ENCODE measurements at regions not wholly inside any gene's neighbourhood (a gene's known extent, or its start where the extent isn't known, plus 50 kb on each side); places are given as distances from the start of the nearest gene placed in this dataset.

DNA sequence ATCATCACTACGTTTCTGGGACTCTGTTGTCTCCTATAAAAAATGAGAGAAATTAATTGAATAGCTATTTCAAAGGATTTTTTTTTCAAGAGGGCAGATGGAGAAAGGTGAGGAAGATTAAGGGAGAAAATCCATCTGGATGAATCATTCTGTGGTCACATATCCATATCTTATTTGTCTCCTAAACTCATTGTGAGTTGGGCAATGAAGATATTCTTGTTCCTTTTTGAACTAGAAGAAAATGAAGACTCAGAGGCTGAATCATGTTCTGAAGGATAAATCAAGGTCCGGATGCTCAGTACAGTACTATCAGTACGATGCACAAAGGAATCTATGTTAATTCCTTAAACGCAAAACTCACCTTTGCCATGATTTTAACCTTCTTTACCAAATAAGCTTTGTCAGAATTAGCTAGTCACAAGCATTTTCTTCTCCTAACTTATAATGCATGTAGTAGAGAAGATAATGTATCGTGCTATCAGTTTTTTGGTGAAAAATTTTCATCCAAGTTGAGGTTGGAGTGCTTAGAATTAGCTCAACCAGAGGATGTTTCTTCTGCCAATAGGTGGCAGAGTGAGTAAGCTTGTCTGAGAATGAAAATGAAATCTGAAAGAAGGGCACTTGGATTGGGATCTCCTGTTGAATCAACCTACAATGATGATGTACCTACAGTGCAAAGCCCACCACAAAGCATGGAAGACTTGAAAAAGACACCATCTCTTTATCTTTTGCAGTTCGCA is 446.9 kb downstream of the KIF20B start:
- H3K27ac ChIP-seq (ENCODE audit: low read depth, low read length): no peak overlapping the region
- H3K4me3 ChIP-seq (ENCODE audit: insufficient read depth, low read depth, low read length): no peak overlapping the region
- H3K27me3 ChIP-seq (ENCODE audit: insufficient read depth, low read length): no peaks in the 10 kb centered on the region
- H2AFZ ChIP-seq (ENCODE audit: low read depth, low read length): no peak overlapping the region
- peaks cover 8% of the 10 kb centered on the region for H3K4me1 ChIP-seq (ENCODE audit: insufficient read depth, low read length)
- Mint-ChIP-seq H3K4me1 (ENCODE audit: low read depth, unreplicated experiment) (no peaks in the 10 kb centered on the region), H3K36me3 (ENCODE audit: low read depth, unreplicated experiment) (no peaks in the 10 kb centered on the region), H3K27ac (ENCODE audit: unreplicated experiment) (no peak overlapping the region), H3K4me3 (ENCODE audit: unreplicated experiment) (no peak overlapping the region), H3K27me3 (ENCODE audit: low read depth, unreplicated experiment) (no peaks in the 10 kb centered on the region), H3K9me3 (ENCODE audit: unreplicated experiment) (no peaks in the 10 kb centered on the region)
- H3K9ac ChIP-seq (ENCODE audit: low read length): no peak overlapping the region
- H3K36me3 ChIP-seq (ENCODE audit: insufficient read depth, low read length): no peaks in the 10 kb centered on the region
- H3K9me3 ChIP-seq (ENCODE audit: insufficient read depth, low read depth, low read length): no peaks in the 10 kb centered on the region
- FAIRE-seq (no peak), DNase-seq (ENCODE audit: low read depth) (peak; percentile 86)
- TF ChIP-seq EZH2 (IDR thresholded peaks at IDR 0.05; ENCODE audit: insufficient read depth, low read length): no peak
- TF ChIP-seq, protein P1, sequence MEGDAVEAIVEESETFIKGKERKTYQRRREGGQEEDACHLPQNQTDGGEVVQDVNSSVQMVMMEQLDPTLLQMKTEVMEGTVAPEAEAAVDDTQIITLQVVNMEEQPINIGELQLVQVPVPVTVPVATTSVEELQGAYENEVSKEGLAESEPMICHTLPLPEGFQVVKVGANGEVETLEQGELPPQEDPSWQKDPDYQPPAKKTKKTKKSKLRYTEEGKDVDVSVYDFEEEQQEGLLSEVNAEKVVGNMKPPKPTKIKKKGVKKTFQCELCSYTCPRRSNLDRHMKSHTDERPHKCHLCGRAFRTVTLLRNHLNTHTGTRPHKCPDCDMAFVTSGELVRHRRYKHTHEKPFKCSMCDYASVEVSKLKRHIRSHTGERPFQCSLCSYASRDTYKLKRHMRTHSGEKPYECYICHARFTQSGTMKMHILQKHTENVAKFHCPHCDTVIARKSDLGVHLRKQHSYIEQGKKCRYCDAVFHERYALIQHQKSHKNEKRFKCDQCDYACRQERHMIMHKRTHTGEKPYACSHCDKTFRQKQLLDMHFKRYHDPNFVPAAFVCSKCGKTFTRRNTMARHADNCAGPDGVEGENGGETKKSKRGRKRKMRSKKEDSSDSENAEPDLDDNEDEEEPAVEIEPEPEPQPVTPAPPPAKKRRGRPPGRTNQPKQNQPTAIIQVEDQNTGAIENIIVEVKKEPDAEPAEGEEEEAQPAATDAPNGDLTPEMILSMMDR (IDR thresholded peaks at IDR 0.05; ENCODE audit: insufficient read depth, low read depth, low read length): peak; percentile 59
- H3K79me2 ChIP-seq (ENCODE audit: insufficient read depth, low read length): no peaks in the 10 kb centered on the region
- peak overlapping the region; percentile 2 for H3K4me2 ChIP-seq (ENCODE audit: low read length)
- H4K20me1 ChIP-seq (ENCODE audit: insufficient read depth, low read length): no peaks in the 10 kb centered on the region

DNA sequence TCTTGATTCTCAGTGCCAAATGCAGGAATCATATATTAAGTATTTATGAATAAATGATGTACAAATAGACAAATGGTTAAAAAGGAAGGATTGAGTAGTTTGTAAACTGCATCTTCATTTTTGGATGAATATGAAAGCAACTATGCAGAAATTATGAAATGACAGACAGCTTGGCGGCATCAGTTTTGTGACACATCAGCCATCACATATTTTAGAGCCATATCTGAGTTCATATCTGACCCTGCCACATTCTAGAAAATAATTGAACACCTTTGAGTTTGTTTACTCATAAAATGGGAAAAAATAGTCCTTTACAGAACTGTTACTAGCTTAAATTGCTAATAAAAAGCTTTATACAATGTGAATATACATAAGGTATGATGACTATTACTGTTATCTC is 448.2 kb downstream of the KIF20B start:
- Histone ChIP-seq H3K4me1 (ENCODE audit: insufficient read depth, low read length) (peaks cover 8% of the 10 kb centered on the region), H3K27ac (ENCODE audit: low read depth, low read length) (no peak overlapping the region), H3K27me3 (ENCODE audit: insufficient read depth, low read length) (no peaks in the 10 kb centered on the region), H3K4me3 (ENCODE audit: insufficient read depth, low read depth, low read length) (no peak overlapping the region), H3K36me3 (ENCODE audit: insufficient read depth, low read length) (no peaks in the 10 kb centered on the region), H2AFZ (ENCODE audit: low read depth, low read length) (no peak overlapping the region), H3K9me3 (ENCODE audit: insufficient read depth, low read depth, low read length) (no peaks in the 10 kb centered on the region), H3K9ac (ENCODE audit: low read length) (no peak overlapping the region), H3K79me2 (ENCODE audit: insufficient read depth, low read length) (no peaks in the 10 kb centered on the region), H4K20me1 (ENCODE audit: insufficient read depth, low read length) (no peaks in the 10 kb centered on the region), H3K4me2 (ENCODE audit: low read length) (no peak overlapping the region)
- DNase-seq (ENCODE audit: low read depth) (no peak), FAIRE-seq (no peak)
- H3K4me1 Mint-ChIP-seq (ENCODE audit: low read depth, unreplicated experiment): no peaks in the 10 kb centered on the region
- H3K27me3 Mint-ChIP-seq (ENCODE audit: low read depth, unreplicated experiment): no peaks in the 10 kb centered on the region
- TF ChIP-seq EZH2 (IDR thresholded peaks at IDR 0.05; ENCODE audit: insufficient read depth, low read length): no peak
- TF ChIP-seq, protein P1 (IDR thresholded peaks at IDR 0.05; ENCODE audit: insufficient read depth, low read depth, low read length): no peak
- H3K36me3 Mint-ChIP-seq (ENCODE audit: low read depth, unreplicated experiment): no peaks in the 10 kb centered on the region
- no peaks in the 10 kb centered on the region for H3K9me3 Mint-ChIP-seq (ENCODE audit: unreplicated experiment)
- H3K27ac Mint-ChIP-seq (ENCODE audit: unreplicated experiment): no peak overlapping the region
- H3K4me3 Mint-ChIP-seq (ENCODE audit: unreplicated experiment): no peak overlapping the region

DNA sequence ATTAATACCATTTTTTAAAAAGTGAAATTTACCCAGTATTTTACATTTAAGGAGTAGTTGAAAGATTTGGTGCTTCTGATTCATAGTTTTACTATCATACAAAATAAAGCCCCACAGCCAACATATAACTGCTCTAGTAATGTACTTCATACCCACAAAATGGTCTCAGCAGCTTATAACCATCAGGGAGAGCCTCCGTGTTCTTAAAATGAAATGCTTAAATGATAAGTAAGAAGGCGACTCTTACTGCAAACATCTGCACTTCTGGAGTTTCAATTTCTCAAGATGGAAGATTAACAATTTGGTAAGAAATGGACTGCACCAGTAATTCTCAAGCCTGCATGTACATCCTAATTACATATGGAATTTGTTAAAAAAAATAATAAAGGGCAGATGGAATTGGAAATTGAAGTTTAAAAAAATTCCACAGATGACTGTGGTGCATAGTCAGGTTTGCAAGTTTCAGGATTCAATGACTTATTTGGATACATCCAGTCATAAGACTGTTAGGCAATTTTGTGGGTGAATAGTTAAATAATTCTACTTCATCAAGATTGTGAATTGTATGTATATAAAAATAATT is 461.0 kb downstream of the KIF20B start:
- no peaks in the 10 kb centered on the region for H3K79me2 ChIP-seq (ENCODE audit: insufficient read depth, low read length)
- Mint-ChIP-seq H3K27ac (ENCODE audit: unreplicated experiment) (no peak overlapping the region), H3K36me3 (ENCODE audit: low read depth, unreplicated experiment) (no peaks in the 10 kb centered on the region), H3K9me3 (ENCODE audit: unreplicated experiment) (peaks cover 6% of the 10 kb centered on the region), H3K4me1 (ENCODE audit: low read depth, unreplicated experiment) (peaks cover 6% of the 10 kb centered on the region), H3K27me3 (ENCODE audit: low read depth, unreplicated experiment) (no peaks in the 10 kb centered on the region), H3K4me3 (ENCODE audit: unreplicated experiment) (no peak overlapping the region)
- no peaks in the 10 kb centered on the region for H3K4me1 ChIP-seq (ENCODE audit: insufficient read depth, low read length)
- no peaks in the 10 kb centered on the region for H3K27me3 ChIP-seq (ENCODE audit: insufficient read depth, low read length)
- peak; percentile 82 for DNase-seq (ENCODE audit: low read depth)
- TF ChIP-seq, protein P1 (IDR thresholded peaks at IDR 0.05; ENCODE audit: insufficient read depth, low read depth, low read length): no peak
- no peak for TF ChIP-seq EZH2 (IDR thresholded peaks at IDR 0.05; ENCODE audit: insufficient read depth, low read length)
- no peak for FAIRE-seq
- H3K4me3 ChIP-seq (ENCODE audit: insufficient read depth, low read depth, low read length): no peak overlapping the region
- no peak overlapping the region for H3K4me2 ChIP-seq (ENCODE audit: low read length)
- no peaks in the 10 kb centered on the region for H3K36me3 ChIP-seq (ENCODE audit: insufficient read depth, low read length)
- no peak overlapping the region for H3K9ac ChIP-seq (ENCODE audit: low read length)
- H3K27ac ChIP-seq (ENCODE audit: low read depth, low read length): no peak overlapping the region
- no peaks in the 10 kb centered on the region for H4K20me1 ChIP-seq (ENCODE audit: insufficient read depth, low read length)
- no peaks in the 10 kb centered on the region for H3K9me3 ChIP-seq (ENCODE audit: insufficient read depth, low read depth, low read length)
- H2AFZ ChIP-seq (ENCODE audit: low read depth, low read length): no peak overlapping the region
